ENCODE measurements at regions not wholly inside any gene's neighbourhood (a gene's known extent, or its start where the extent isn't known, plus 50 kb on each side); places are given as distances from the start of the nearest gene placed in this dataset.

- DNase-seq (ENCODE audit: low spot score): no peak
Observed at GRCh38 chr9:7871977-7872730, 72.6 kb upstream of the DMAC1 start.

GRCh38 chr9:7869340-7869739, 69.8 kb upstream of the DMAC1 start:
- no peak for DNase-seq (ENCODE audit: low spot score)

GRCh38 chr9:7862170-7862569, 62.6 kb upstream of the DMAC1 start:
- DNase-seq (ENCODE audit: low spot score): no peak

GRCh38 chr9:7861086-7861485, 61.5 kb upstream of the DMAC1 start:
- no peak for DNase-seq (ENCODE audit: low spot score)

- no peak for DNase-seq (ENCODE audit: low spot score)
Observed at GRCh38 chr9:7860335-7860709, 60.7 kb upstream of the DMAC1 start.

GRCh38 chr9:7859701-7860334, 60.2 kb upstream of the DMAC1 start:
- DNase-seq (ENCODE audit: low spot score): no peak

GRCh38 chr9:7858166-7858565, 58.6 kb upstream of the DMAC1 start:
- DNase-seq (ENCODE audit: low spot score): no peak

- no peak for DNase-seq (ENCODE audit: low spot score)
Observed at GRCh38 chr9:7854763-7855162, 55.2 kb upstream of the DMAC1 start.
